Stimulated activated naive CD8-positive, alpha-beta T cell treated with anti-CD3 and anti-CD28 coated beads, Interleukin-15, Interleukin-2, amounts not matched to agents 100 U/mL and 50 U/mL, for 24 hours (primary cell): ENCODE measurements at regions not wholly inside any gene's neighbourhood (a gene's known extent, or its start where the extent isn't known, plus 50 kb on each side); places are given as distances from the start of the nearest gene placed in this dataset.

Experiments
- ATAC-seq: fragments of 150-1000 bp; cut with Tn5 transposase; one replicate; pipeline ENCODE4 v1.10.0; 2021
- DNase-seq: peaks from one replicate; pipeline ENCODE4 v3.0.0; 2021

- no peak for ATAC-seq
- DNase-seq, result no peak
Observed at GRCh38 chr4:136927172-136927571, 605.1 kb downstream of the PCDH18 start.

- DNase-seq (no peak), ATAC-seq (no peak)
Observed at GRCh38 chr4:136925203-136925602, 607.1 kb downstream of the PCDH18 start.

GRCh38 chr4:136922066-136922465 is 610.2 kb downstream of the PCDH18 start:
- DNase-seq, result no peak

GRCh38 chr4:136920092-136920881 is 612.0 kb downstream of the PCDH18 start:
- ATAC-seq, result no peak
- DNase-seq, result no peak

More at GRCh38 chr4:136922066-136922465, 610.2 kb downstream of the PCDH18 start:
- ATAC-seq, result no peak

- ATAC-seq, result no peak
- no peak for DNase-seq
Observed at GRCh38 chr4:136918772-136919171, 613.5 kb downstream of the PCDH18 start.

- ATAC-seq, result no peak
- DNase-seq, result no peak
Observed at GRCh38 chr4:136917312-136918110, 614.8 kb downstream of the PCDH18 start.

GRCh38 chr4:136909626-136910025 is 622.7 kb downstream of the PCDH18 start:
- DNase-seq, result no peak
- ATAC-seq, result no peak

- ATAC-seq (no peak), DNase-seq (no peak)
Observed at GRCh38 chr4:136908122-136908521, 624.2 kb downstream of the PCDH18 start.

- ATAC-seq (no peak), DNase-seq (no peak)
Observed at GRCh38 chr4:136900696-136901095, 631.6 kb downstream of the PCDH18 start.

GRCh38 chr4:136898590-136899248 is 633.6 kb downstream of the PCDH18 start:
- ATAC-seq (no peak), DNase-seq (no peak)

- DNase-seq, result no peak
- no peak for ATAC-seq
Observed at GRCh38 chr4:136893573-136893972, 638.7 kb downstream of the PCDH18 start.

GRCh38 chr4:136881666-136882065 is 650.6 kb downstream of the PCDH18 start:
- no peak for DNase-seq
- no peak for ATAC-seq

GRCh38 chr4:136873555-136873954 is 658.7 kb downstream of the PCDH18 start:
- ATAC-seq, result no peak
- DNase-seq, result no peak

- no peak for DNase-seq
- no peak for ATAC-seq
Observed at GRCh38 chr4:136867465-136867864, 664.8 kb downstream of the PCDH18 start.

GRCh38 chr4:136865526-136865925 is 666.8 kb downstream of the PCDH18 start:
- no peak for DNase-seq
- no peak for ATAC-seq

GRCh38 chr4:136864604-136865185 is 667.6 kb downstream of the PCDH18 start:
- DNase-seq (peak; percentile 16), ATAC-seq (peak; percentile 40)

GRCh38 chr4:136863756-136864155 is 668.5 kb downstream of the PCDH18 start:
- ATAC-seq (no peak), DNase-seq (no peak)

GRCh38 chr4:136862653-136863052 is 669.6 kb downstream of the PCDH18 start:
- DNase-seq, result no peak
- no peak for ATAC-seq

- DNase-seq, result no peak
- no peak for ATAC-seq
Observed at GRCh38 chr4:136861091-136861490, 671.2 kb downstream of the PCDH18 start.

- ATAC-seq (no peak), DNase-seq (no peak)
Observed at GRCh38 chr4:136858903-136859302, 673.4 kb downstream of the PCDH18 start.

GRCh38 chr4:136855886-136856285 is 676.4 kb downstream of the PCDH18 start:
- DNase-seq (no peak), ATAC-seq (no peak)

GRCh38 chr4:136850446-136850845 is 681.8 kb downstream of the PCDH18 start:
- ATAC-seq (no peak), DNase-seq (no peak)
